ENCODE measurements at regions not wholly inside any gene's neighbourhood (a gene's known extent, or its start where the extent isn't known, plus 50 kb on each side); places are given as distances from the start of the nearest gene placed in this dataset.
A peak's percentile ranks its signal among the peaks of the same experiment; 100 is the strongest.

- Histone ChIP-seq H3K27ac (ENCODE audit: low read depth, low read length) (no peak overlapping the region), H3F3A (ENCODE audit: control insufficient read depth, insufficient read depth) (no peaks in the 10 kb centered on the region), H3K4me3 (ENCODE audit: low read length) (no peak overlapping the region), H4K20me1 (ENCODE audit: control insufficient read depth, insufficient read depth, low read depth, low read length) (no peaks in the 10 kb centered on the region), H3K79me2 (ENCODE audit: control insufficient read depth, low read length) (no peaks in the 10 kb centered on the region), H3K9me2 (replicated peaks; ENCODE audit: control insufficient read depth, low read length) (no peaks in the 10 kb centered on the region), H3K27me3 (ENCODE audit: control insufficient read depth, low read length) (no peaks in the 10 kb centered on the region), H3K36me3 (ENCODE audit: control insufficient read depth, low read length) (no peaks in the 10 kb centered on the region), H3K9me3 (ENCODE audit: control insufficient read depth, insufficient read depth, low read length) (no peaks in the 10 kb centered on the region), H3K4me1 (ENCODE audit: control insufficient read depth, low read length) (no peaks in the 10 kb centered on the region), H3K4me2 (ENCODE audit: low read length) (no peak overlapping the region)
- no peak for TF ChIP-seq EZH2phosphoT487 (IDR thresholded peaks at IDR 0.05; ENCODE audit: borderline replicate concordance, low read length)
- TF ChIP-seq CTCF (IDR thresholded peaks at IDR 0.05; ENCODE audit: low read depth, low read length, poor library complexity, severe bottlenecking), result peak; percentile 26
These were observed 181.0 kb upstream of the CDH2 start for GRCh38 chr18:28357766-28358401.

DNA sequence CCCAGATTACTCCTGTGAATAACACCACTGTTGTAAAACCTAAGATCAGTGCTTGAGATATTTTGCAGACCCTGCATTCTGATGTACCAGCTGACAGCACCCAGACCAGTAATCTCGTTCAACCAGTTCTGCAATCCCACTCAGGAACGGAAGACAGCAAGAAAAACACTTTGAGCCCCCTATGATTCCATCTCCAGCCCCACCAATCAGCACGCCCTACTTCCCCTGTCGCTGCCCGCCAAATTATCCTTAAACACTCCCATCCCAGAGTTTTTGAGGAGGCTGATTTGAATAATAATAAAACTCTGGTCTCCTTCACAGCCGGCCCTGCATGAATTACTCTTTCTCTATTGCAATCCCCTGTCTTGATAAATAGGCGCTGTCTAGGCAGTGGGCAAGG is 173.9 kb upstream of the CDH2 start:
- no peak for TF ChIP-seq CTCF (IDR thresholded peaks at IDR 0.05; ENCODE audit: low read depth, low read length, poor library complexity, severe bottlenecking)
- Histone ChIP-seq H3K4me3 (ENCODE audit: low read length) (no peak overlapping the region), H3K4me2 (ENCODE audit: low read length) (no peak overlapping the region), H4K20me1 (ENCODE audit: control insufficient read depth, insufficient read depth, low read depth, low read length) (no peaks in the 10 kb centered on the region), H3K9me2 (replicated peaks; ENCODE audit: control insufficient read depth, low read length) (no peaks in the 10 kb centered on the region), H3K4me1 (ENCODE audit: control insufficient read depth, low read length) (no peaks in the 10 kb centered on the region), H3K9me3 (ENCODE audit: control insufficient read depth, insufficient read depth, low read length) (no peaks in the 10 kb centered on the region), H3K27me3 (ENCODE audit: control insufficient read depth, low read length) (no peaks in the 10 kb centered on the region), H3F3A (ENCODE audit: control insufficient read depth, insufficient read depth) (no peaks in the 10 kb centered on the region), H3K79me2 (ENCODE audit: control insufficient read depth, low read length) (no peaks in the 10 kb centered on the region), H3K36me3 (ENCODE audit: control insufficient read depth, low read length) (no peaks in the 10 kb centered on the region), H3K27ac (ENCODE audit: low read depth, low read length) (no peak overlapping the region)

DNA sequence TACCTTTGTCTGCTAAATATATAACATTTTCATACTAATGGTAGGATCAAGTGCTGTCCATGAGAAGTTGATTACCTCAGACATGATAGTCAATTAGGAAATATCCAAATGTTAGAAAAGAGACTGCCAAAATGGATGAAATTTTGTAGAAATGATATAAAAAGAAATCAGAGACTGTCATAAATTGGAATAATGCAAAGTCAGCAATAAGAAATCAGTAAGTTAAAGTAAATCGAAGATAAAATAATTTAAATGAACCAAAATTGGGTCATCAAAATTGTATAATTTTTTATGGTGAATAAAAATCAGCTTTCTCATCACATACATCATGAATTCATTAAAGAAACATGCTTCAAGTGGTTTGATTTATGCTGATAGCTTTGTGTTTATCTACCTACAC is 165.3 kb upstream of the CDH2 start:
- no peaks in the 10 kb centered on the region for H3K27me3 ChIP-seq (ENCODE audit: control insufficient read depth, low read length)
- no peaks in the 10 kb centered on the region for H3K36me3 ChIP-seq (ENCODE audit: control insufficient read depth, low read length)
- H3K9me3 ChIP-seq (ENCODE audit: control insufficient read depth, insufficient read depth, low read length), result no peaks in the 10 kb centered on the region
- no peak overlapping the region for H3K27ac ChIP-seq (ENCODE audit: low read depth, low read length)
- TF ChIP-seq EZH2phosphoT487 (IDR thresholded peaks at IDR 0.05; ENCODE audit: borderline replicate concordance, low read length) (no peak), CTCF (IDR thresholded peaks at IDR 0.05; ENCODE audit: low read depth, low read length, poor library complexity, severe bottlenecking) (no peak)
- H3F3A ChIP-seq (ENCODE audit: control insufficient read depth, insufficient read depth), result no peaks in the 10 kb centered on the region
- H3K9me2 ChIP-seq (replicated peaks; ENCODE audit: control insufficient read depth, low read length), result no peaks in the 10 kb centered on the region
- H4K20me1 ChIP-seq (ENCODE audit: control insufficient read depth, insufficient read depth, low read depth, low read length), result no peaks in the 10 kb centered on the region
- no peaks in the 10 kb centered on the region for H3K4me1 ChIP-seq (ENCODE audit: control insufficient read depth, low read length)
- H3K4me2 ChIP-seq (ENCODE audit: low read length), result no peak overlapping the region
- no peaks in the 10 kb centered on the region for H3K79me2 ChIP-seq (ENCODE audit: control insufficient read depth, low read length)
- no peak overlapping the region for H3K4me3 ChIP-seq (ENCODE audit: low read length)

Data from DOHH2 (cell line).